Activated CD8-positive, alpha-beta memory T cell treated with anti-CD3 and anti-CD28 coated beads for 24 hours (primary cell): ENCODE measurements at regions not wholly inside any gene's neighbourhood (a gene's known extent, or its start where the extent isn't known, plus 50 kb on each side); places are given as distances from the start of the nearest gene placed in this dataset.

Experiments used
- DNase-seq: peaks from one replicate; pipeline ENCODE4 v3.0.0-alpha.2; 2020

DNA sequence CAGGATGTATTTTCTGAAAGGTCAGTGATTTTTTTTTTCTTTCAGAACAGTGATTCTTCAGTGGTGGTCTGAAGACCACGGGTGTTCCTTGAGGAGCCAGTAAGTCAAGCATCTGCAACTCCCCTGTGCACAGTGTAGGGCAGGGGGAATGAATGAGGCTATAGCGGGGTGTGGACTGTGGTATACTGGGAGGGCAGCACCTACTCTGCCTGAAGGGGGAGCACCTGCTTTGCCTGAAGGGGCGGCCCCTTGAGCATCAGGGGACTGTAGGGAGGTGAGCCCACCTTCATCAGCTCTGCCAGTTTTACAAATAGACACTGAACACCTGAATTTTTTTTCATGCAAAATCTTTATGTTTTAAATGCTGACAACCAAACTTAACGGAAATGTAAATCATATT lies 77.5 kb upstream of the RIPOR2 start:
- no peak for DNase-seq

DNA sequence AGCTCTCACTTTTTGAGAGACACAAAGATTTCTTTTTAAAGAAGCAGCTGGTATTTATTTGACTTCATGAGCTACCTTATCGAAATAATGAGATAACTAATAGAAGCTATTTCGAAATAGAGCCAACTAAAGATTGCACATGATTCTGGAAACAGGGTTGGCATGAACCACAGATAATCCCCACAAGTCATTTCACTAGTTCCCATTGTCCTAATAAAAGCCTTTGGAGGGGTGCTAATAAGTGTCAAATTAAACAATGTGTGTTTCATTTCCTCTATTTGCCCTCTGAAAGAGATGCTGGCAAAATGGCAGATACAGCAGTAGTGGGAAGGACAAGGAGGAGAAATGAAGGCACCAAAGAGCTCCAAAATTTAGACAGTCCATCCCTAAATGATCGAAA lies 78.6 kb upstream of the RIPOR2 start:
- DNase-seq: no peak

DNA sequence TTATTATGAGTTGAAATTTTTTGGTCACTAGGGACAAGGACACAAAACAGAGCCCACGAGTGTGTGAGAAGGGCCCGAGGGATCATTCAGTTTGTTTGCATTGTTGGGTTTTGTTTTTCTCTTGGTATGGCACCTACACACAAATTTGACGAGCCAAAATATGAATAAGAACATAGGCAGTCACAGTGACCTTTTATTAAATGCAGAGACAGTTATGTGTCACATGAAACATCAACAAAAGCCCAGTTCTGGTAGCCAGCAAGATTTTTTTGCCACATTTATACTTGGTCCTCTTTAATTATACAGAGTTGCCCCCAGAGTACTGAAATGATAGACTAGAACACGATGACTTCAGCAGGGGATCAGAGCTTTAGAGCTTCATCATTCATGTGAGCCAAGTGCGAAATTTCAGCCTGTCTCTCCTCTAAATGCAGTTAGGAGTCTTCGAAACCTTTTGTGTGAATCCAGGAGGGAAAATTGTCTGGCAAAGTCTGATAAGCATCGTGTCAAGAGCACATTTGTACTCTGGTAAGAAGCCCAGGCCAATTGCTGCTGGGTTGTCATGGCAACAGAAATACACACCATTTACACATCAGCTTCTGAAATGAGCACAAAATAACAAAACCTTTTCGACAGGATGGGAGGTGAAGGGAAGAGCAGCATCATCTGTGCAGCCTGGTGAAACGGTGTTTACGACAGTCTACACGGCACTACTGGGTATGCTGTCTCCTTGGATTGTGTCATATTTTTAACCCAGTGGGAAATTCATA lies 79.2 kb upstream of the RIPOR2 start:
- DNase-seq: peak; percentile 63

DNA sequence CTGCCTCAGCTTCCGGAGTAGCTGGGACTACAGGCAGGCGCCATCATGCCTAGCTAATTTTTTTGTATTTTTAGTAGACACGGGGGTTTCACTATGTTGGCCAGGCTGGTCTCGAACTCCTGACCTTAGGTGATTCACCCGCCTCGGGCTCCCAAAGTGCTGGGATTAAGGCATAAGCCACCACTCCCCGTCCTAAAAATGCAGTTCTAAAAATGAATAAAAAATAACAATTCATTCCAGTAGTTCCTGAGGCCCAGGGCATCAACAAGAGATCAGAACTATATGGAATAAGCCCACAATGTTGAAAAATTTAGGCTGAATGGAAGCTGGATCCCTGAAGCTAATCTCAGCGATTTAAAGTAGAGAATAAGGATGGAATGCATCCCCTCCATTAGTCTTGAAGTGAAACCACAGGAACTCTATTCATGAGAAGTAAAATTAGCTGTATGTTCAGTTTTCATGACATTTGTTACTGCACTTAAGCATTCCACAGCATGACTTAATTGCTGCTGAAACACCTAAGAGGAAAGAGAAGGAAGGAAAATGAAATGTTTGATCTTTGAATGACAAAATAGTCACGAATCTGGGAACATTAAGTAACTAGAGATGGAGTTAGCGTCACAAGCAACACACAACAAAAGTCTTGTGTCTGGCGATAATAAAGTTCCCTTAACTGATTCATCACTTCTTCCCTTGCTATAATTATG lies 80.4 kb upstream of the RIPOR2 start:
- DNase-seq: no peak

DNA sequence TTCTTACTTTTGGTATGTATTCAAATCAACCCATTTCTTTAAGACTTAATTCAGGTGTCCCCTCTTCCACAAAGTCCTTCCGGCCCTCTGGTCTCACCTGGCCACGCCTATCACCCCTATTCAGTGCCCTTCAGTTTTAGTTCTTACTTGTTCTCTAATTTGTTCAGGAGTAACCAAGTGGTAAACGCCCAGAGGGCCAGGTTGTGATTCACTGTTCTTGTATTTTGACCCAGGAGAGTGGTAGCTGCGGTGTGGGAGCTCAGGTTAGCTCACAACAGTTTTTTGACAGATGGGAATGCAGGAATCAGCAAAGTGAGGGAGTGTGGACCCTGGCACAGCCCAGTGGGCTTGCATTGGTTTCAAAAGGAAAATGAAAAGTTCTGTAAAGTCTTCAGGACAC lies 81.7 kb upstream of the RIPOR2 start:
- peak; percentile 62 for DNase-seq

DNA sequence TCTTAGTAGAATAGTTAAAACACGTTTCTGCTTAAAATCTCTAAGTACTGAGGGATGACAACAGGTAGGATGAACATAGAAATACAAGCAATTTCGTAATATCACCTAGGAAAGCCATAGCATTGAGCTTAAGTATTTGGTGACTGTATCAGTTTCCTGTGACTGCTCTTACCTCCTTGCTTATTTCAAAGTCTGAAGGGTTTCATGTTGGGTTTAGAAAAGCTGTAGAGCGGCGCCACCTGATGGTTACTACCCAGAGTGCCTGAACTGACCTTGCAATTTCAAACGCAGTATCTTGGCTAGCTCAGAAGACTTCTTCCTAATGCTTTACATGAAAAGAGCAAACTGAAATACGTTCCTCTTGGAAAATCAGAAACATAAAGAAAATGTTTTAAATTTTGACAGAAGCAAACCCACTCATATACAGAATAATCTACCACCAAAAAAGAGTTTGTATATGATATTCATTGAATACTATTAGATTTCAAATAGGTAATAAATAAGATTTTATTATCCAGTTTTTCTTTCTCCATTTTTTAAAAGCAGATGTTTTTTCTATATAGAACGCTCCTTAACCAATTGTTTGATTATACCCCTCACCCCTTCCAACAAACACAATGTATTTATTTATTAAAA lies 82.3 kb upstream of the RIPOR2 start:
- peak; percentile 85 for DNase-seq

DNA sequence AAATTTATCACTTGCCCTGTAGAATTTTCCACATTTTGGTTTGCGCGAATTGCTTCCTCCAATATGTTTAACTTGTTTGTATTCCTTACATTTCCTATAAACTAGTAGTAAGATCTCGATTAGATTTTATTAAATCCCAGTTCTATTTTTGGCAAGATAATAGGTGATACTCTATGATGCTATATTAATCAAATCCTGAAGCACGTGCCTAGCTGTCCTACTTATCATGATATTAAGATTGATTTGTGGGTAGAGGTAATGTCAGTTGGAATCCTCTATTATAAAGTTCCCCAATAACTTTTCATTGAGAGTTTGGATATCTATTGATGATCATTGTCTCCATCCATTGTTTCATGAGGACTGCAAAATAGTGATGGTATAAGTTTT lies 82.8 kb upstream of the RIPOR2 start:
- no peak for DNase-seq

DNA sequence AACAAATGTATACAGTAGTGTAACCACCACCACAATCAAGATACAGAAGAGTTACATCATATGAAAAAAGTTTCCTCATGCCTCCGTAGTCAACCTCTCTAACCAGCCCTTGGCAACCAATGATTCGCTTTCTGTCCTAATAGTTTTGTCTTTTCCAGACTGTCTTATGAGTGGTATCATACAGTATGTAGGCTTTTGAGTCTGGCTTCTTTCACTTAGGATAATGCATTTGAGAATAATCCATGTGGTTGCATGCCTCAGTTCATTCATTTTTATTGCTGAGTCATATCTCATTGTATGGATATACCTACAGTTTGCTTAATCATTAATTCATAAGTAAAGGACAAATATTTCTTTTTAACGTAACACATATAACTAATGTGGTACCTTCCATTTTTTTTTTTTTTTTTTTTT lies 86.4 kb upstream of the RIPOR2 start:
- no peak for DNase-seq

DNA sequence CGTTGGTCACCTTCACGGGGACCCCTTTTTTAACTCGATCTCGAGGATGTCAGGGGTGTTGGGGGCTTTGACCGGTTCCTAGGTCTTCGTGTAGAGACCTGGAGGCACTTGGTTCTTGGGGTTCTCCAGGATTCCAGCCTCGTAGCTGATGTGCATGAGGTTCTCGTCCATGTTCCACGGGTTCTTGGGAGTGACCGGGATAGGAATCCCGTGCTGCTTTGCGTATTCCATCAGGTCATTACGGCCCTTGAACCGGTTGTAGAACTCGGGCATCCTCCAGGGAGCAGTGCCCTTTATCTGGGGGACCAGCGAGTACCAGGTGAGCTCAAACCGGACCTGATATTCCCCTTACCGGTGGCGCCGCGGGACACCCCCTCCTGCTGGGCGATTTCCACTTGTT lies 88.0 kb upstream of the RIPOR2 start:
- DNase-seq: no peak

DNA sequence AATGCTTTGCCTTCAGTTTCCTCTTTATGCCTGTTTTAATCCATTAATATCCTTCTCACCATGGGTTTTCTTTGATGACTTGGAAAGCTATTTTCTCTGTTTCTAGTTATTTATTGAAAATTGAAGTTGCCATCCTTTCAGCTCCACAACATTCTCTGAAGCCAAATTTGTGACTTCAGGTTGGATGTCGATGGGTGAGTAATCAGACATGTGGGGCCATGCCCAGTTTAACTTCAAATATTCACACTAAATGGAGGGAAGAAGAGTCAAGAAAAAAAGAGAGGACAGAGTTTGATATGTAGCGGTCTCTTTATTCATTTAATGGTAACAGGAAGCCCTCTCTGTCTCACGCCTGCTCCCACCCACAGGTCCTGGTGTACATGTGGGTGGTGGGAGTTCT lies 89.1 kb upstream of the RIPOR2 start:
- DNase-seq: no peak

DNA sequence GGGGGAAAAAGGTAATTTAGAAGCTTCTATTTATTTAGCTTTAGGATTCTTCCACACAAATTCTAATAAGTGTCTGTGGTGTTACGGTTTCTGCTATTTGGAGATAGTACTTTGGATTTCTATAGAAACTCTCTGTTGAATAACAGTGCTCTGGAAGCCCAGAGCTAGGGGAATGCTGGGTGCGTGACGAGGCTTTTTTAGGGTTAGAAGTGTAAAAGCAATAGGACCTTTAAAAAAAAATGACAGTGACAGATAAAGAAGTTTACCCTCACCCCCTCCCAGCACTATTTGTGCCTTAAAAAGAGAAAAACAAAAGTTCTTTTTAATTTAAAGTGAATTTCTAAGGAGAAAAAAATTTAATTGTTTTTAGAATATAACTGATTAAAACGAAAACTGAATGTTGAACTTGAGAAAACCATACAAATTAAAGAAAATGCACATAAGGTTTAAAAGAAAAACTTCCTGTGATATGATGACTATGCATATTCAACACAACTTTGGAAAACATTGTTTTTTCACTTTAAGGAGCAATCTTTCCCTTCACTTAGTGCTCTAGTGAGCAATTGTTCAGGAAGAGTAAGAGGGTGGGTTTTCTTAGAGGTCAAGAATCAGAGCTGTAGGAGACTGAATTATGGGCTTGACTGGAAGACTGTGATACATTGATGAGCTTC lies 89.6 kb upstream of the RIPOR2 start:
- DNase-seq: no peak

DNA sequence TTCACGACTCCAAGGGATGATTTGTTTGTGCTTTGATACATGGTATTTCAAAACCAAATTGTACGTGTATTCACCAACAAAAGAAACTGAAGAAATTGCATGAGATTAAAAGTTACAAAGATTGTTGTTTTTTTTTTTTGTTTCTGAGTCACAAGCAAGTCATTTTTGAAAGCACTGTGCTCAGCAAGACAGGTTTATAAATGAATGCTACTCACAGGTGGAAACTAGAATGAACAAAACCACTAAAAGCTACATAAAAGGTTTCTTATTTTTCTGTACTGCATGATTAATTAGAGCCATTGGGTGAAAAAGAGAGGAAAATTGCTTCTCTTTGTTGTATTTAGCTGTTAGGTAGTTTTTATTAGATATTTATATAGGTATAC lies 90.2 kb upstream of the RIPOR2 start:
- no peak for DNase-seq

DNA sequence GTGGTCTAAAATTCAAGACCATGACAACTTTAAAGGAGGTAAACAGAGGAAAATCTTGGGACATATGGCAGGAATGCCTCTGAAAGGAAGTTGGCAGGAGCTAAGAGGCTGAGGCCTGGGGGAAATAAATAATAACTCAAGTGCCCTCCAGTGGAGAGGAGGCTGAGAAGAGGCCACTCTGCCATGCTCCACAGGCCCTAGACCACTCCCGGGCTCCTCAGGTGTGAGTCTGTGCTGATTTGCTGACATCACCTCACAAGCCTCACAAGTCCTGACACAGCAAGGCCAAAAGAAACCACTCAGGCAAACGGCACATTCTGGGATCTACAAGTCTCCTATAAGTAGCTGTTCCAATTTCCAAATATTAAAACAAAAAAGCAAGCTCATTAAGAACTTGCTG lies 91.0 kb upstream of the RIPOR2 start:
- no peak for DNase-seq

DNA sequence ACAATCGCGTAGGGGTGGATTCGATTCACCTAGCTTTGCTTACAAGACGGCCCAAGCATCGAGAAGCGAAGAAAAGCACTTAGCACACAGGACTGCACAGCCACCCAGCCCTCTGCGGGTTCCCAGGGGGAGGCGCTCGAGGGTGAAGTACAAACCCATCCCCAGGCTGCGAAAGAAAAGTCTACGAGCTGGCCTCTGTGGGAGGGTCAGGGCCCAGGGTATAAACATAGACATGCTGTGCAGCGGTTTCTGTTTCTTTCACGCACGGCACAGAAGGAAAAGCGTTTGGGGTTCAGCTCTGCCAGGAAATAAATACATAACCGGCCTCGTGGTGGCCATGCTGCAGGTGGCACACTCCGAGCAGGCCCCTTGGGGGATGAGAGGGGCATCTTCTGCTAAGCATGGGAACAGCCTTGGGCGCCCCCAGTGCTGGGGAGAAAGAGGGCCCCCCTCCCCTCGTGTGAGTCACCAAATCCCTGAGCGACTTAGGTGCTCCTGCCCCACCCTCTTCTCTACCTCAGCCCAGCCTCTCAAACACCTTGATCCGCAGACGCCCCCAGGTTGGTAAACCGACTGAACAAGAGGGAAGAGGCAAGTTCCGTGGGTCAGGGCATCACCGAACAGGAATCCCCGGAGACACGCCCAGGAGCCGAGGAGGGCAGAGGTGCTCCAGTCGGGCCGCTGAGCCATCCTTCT lies 91.6 kb upstream of the RIPOR2 start:
- DNase-seq: peak; percentile 85

DNA sequence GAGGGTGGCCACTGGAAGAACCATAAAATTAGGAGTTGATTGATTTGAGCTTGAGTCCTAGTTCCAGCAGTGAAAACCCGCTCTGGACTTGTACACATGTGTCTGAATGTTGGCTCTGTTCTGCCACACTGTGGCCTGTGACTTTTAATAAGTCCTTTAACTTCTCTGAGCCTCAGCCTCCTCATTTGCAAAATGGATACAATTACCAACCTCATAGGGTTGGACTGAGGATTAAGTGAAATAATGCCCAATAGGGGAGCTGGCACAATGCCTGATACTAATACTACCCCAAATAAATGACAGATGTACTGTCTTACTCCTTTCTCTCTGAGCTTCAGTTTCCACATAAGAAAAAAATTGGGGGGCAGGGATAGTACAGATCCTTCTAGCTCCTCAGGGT lies 92.6 kb upstream of the RIPOR2 start:
- DNase-seq: no peak

DNA sequence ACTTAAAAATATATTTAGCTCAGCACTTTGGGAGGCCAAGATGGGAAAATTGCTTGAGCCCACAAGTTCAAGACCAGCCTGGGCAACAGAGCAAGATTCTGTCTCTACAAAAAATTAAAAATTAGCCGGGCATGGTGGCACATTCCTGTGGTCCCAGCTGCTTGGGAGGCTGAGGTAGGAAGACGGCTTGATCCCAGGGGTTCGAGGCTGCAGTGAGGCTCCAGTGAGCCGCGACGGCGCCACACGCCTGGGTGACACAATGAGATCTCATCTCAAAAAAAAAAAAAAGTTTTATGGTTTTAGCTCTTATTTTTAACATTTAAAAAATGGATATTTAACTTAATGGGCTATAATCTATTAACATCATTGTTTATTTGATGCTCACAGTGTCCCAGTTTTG lies 97.2 kb upstream of the RIPOR2 start:
- DNase-seq: no peak

DNA sequence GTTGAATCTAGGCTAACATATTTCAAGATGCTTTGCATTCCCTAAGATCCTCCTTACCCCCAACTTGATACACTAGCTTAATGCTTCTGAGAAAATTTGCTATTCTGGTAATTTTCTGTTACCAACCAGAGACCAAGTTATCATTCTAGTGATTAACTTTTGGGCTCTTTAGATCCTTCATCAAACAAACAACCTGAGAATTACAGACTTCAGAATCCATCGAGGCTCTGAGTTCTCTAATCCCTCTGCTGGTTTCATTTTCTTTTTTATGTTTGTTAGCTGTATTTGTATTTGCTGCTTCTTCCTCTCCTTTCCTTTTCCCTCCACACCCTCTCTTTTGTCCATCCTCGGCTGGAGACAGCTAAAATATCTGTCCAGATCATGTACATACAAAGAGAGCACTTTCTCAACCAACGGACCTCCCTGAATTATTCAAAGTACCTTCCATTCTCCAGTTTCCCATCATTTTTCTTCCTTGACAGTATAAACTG lies 98.7 kb upstream of the RIPOR2 start:
- no peak for DNase-seq

DNA sequence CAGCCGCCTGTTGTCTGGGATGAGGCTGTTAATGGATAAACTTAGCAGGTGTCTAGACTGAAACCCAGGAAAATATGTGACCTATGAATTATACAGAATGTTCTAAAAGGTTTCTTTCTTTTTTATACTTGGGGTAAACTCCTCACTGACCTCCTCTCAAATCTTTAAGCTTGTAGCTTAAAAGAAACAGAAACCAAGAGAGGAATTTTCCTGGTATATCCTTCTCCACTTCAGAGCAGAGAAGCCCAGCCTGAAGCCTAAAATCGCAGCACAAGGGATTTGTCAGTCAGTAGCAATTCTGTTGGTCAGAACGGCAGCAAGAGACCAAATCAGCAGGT lies 99.4 kb upstream of the RIPOR2 start:
- DNase-seq: no peak

DNA sequence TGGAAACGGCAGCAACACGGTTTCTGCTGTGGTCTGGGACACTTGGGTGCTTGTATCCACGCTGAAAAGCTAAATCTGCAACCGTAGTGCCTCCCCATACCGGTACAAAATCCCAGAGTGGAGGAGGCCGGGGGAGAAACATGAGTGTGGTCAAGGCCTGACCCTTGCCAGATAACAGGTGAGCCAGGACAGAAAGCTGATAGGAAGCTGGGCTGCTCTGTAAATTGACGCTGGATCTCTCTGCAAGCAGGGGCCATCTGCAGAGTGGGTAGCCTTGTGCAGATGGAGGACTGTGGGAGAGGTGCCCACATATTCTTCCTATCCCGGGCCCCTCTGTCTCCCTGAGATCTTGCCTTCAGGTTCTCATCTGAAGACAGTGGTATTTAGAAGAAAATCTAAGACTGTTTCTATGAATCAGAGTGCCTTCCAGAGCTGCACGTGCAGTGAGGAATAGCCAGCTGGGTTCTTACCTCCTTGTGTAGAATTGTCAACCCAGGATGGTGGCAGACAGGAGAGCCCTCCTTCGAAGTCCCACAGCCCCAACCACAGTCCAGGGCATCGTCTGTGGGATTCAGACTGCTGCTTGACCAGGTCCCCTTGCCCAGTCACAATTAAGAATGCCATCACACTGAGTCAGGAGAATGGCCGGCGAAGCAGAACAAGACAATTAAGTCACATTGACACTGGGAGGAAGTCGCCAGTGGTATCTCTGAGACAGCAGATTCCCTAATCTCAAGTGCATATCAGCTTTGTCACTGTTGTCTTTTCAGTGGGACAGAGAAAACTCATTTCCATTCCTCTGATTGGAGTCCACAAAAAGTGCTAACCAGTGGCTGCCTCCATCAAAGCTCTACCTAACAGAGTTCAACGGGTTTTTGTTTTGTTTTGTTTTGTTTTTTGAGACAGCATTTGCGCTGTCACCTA lies 100.0 kb upstream of the RIPOR2 start:
- peak; percentile 72 for DNase-seq

DNA sequence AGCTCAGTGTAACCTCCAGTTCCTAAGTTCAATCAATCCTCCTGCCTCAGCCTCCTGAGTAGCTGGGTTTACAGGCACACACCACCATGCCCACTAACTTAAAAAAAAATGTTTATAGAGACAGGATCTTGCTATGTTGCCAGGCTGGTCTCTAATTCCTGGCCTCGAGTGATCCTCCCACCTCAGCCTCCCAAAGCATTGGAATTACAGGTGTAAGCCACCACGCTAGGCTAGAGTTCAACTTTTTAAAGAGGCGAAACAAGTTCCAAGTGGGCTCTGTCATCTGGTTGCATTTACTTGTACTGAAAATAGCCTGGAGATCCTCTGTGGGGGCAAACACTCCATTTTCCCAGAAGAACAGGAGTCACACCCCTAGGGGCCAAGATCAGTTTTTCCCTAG lies 100.7 kb upstream of the RIPOR2 start:
- DNase-seq: no peak

DNA sequence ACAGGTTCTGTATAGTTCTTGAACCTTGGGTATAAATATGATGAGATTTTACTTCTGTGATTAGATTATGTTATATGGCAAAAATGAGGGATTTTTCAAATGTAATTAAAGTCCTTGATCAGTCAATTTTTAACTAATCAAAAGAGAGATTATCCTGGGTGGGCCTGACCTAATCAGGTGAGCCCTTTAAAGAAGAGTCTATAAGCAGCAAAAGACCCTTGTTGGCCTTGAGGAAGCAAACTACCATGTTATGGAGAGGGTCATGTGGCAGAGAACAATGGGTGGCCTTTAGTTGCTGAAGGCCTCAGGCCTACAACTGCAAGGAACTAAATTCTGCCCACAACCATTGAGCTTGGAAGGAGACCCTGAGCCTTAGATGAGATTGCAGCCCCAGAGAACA lies 102.5 kb upstream of the RIPOR2 start:
- no peak for DNase-seq

DNA sequence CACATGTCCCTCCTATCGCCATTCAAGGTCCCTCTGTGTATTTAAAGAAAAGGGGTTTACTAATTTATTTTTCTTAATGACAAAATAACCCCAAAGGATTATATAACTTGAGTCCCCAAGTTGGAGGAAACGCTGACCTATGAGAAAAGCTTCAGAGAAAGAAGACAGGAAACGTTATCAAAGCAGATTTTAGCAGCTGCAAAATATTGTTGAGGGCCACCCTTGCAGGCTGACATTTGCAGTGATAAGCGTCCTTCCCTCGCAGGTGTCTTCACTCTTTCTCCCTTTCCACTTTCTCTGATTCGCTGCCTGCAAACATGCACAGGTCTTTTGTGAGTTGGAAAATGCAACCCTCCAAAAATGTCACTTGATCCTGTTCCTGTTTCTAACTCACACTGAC lies 103.2 kb upstream of the RIPOR2 start:
- no peak for DNase-seq
